ENCODE measurements at regions not wholly inside any gene's neighbourhood (a gene's known extent, or its start where the extent isn't known, plus 50 kb on each side); places are given as distances from the start of the nearest gene placed in this dataset.

DNA sequence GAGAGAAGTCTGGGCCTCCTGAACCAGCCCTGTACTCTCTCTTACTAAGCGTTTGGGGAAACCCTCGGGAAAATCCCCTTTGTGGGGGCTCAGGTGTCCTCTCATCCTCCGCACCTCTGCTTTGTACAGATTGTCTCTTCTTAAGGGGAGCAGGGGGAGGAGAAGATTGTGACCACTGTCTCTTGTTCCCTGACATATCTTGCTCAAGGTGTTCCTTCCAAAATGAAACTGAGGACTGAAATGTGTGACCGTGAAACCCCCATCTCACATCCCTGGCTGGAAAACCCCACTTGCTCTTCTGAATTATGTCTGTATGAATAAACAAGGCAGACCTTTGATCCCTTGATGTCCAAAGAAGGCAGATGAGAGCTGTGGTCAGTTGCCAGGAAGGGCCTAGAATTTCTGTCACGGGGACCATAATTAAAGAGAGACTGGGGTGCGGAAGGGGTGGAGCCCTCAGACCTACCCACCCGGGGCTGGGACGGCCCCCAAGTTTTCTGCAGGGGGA, 369.8 kb downstream of the AACS start:
- TF ChIP-seq, protein P1, sequence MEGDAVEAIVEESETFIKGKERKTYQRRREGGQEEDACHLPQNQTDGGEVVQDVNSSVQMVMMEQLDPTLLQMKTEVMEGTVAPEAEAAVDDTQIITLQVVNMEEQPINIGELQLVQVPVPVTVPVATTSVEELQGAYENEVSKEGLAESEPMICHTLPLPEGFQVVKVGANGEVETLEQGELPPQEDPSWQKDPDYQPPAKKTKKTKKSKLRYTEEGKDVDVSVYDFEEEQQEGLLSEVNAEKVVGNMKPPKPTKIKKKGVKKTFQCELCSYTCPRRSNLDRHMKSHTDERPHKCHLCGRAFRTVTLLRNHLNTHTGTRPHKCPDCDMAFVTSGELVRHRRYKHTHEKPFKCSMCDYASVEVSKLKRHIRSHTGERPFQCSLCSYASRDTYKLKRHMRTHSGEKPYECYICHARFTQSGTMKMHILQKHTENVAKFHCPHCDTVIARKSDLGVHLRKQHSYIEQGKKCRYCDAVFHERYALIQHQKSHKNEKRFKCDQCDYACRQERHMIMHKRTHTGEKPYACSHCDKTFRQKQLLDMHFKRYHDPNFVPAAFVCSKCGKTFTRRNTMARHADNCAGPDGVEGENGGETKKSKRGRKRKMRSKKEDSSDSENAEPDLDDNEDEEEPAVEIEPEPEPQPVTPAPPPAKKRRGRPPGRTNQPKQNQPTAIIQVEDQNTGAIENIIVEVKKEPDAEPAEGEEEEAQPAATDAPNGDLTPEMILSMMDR (IDR thresholded peaks at IDR 0.05; ENCODE audit: control extremely low read depth in 1 of 3, insufficient read depth in 1 of 3, low read depth in 1 of 3, low read length in 3 of 3): no peak
- TF ChIP-seq RAD21 (IDR thresholded peaks at IDR 0.05 in 1 of 2, conservative IDR thresholded peaks at IDR 0.05 in 1 of 2; ENCODE audit: low read depth in 2 of 2, low read length in 2 of 2): no peak
- no peak for TF ChIP-seq RFX5 (IDR thresholded peaks at IDR 0.05; ENCODE audit: borderline replicate concordance, low read depth, low read length)
- TF ChIP-seq JUND (IDR thresholded peaks at IDR 0.05; ENCODE audit: low read length): no peak
- TF ChIP-seq NRF1 (IDR thresholded peaks at IDR 0.05; ENCODE audit: low read depth, low read length): no peak
